ENCODE measurements at regions not wholly inside any gene's neighbourhood (a gene's known extent, or its start where the extent isn't known, plus 50 kb on each side); places are given as distances from the start of the nearest gene placed in this dataset.

- ChIA-PET CTCF (ENCODE audit: partially characterized antibody) (no interaction called here), POLR2A (ENCODE audit: partially characterized antibody) (no interaction called here)
- no peaks in the 10 kb centered on the region for H3K9me3 ChIP-seq (ENCODE audit: control insufficient read depth in 1 of 2, low read length in 2 of 2)
- no peak overlapping the region for H3K4me3 ChIP-seq (ENCODE audit: low read length in 2 of 2)
- DNase-seq = no peak
- Mint-ChIP-seq H3K4me1 (no peaks in the 10 kb centered on the region), H3K4me3 (no peak overlapping the region), H3K36me3 (no peaks in the 10 kb centered on the region), H3K27ac (no peak overlapping the region), H3K9me3 (peaks cover 0 to 4% (median under 1%) of the 10 kb centered on the region in 8 donors), H3K27me3 (no peaks in the 10 kb centered on the region)
- no peak overlapping the region for H3K27ac ChIP-seq (ENCODE audit: low read depth, low read length)
- H3K4me1 ChIP-seq (ENCODE audit: insufficient read depth, low read length) = no peaks in the 10 kb centered on the region
- H3K36me3 ChIP-seq (ENCODE audit: insufficient read depth, low read length) = no peaks in the 10 kb centered on the region
- no peaks in the 10 kb centered on the region for H3K27me3 ChIP-seq (ENCODE audit: insufficient read depth, low read length)
- intact Hi-C loops (cut with micrococcal nuclease) = no loop called here
Measured at GRCh38 chr16:76195056-76195455, 82.1 kb upstream of the CNTNAP4 start.

- ChIA-PET CTCF (ENCODE audit: partially characterized antibody) (no interaction called here), POLR2A (ENCODE audit: partially characterized antibody) (no interaction called here)
- Histone ChIP-seq H3K27ac (ENCODE audit: low read depth, low read length) (no peak overlapping the region), H3K4me1 (ENCODE audit: insufficient read depth, low read length) (no peaks in the 10 kb centered on the region), H3K9me3 (ENCODE audit: control insufficient read depth in 1 of 2, low read length in 2 of 2) (no peaks in the 10 kb centered on the region), H3K4me3 (ENCODE audit: low read length in 2 of 2) (no peak overlapping the region), H3K36me3 (ENCODE audit: insufficient read depth, low read length) (no peaks in the 10 kb centered on the region), H3K27me3 (ENCODE audit: insufficient read depth, low read length) (no peaks in the 10 kb centered on the region)
- intact Hi-C loops (cut with micrococcal nuclease) = no loop called here
- Mint-ChIP-seq H3K36me3 (no peaks in the 10 kb centered on the region), H3K27me3 (no peaks in the 10 kb centered on the region), H3K4me1 (no peaks in the 10 kb centered on the region), H3K9me3 (peaks cover 0 to 4% (median under 1%) of the 10 kb centered on the region in 8 donors), H3K27ac (no peak overlapping the region), H3K4me3 (no peak overlapping the region)
- no peak for DNase-seq
Measured at GRCh38 chr16:76195648-76196047, 81.6 kb upstream of the CNTNAP4 start.

- H3K36me3 ChIP-seq (ENCODE audit: insufficient read depth, low read length) = no peaks in the 10 kb centered on the region
- DNase-seq = no peak
- H3K27me3 ChIP-seq (ENCODE audit: insufficient read depth, low read length) = no peaks in the 10 kb centered on the region
- CTCF ChIA-PET (ENCODE audit: partially characterized antibody) = no interaction called here
- H3K27me3 Mint-ChIP-seq = no peaks in the 10 kb centered on the region
- no peaks in the 10 kb centered on the region for H3K9me3 ChIP-seq (ENCODE audit: control insufficient read depth in 1 of 2, low read length in 2 of 2)
- H3K27ac Mint-ChIP-seq = no peak overlapping the region
- no peak overlapping the region for H3K27ac ChIP-seq (ENCODE audit: low read depth, low read length)
- no peaks in the 10 kb centered on the region for H3K36me3 Mint-ChIP-seq
- no peaks in the 10 kb centered on the region for H3K4me1 Mint-ChIP-seq
- H3K4me3 ChIP-seq (ENCODE audit: low read length in 2 of 2) = no peak overlapping the region
- H3K4me1 ChIP-seq (ENCODE audit: insufficient read depth, low read length) = no peaks in the 10 kb centered on the region
- intact Hi-C loops (cut with micrococcal nuclease) = no loop called here
- H3K9me3 Mint-ChIP-seq = peaks cover 0 to 6% (median 1%) of the 10 kb centered on the region in 8 donors
- no peak overlapping the region for H3K4me3 Mint-ChIP-seq
- POLR2A ChIA-PET (ENCODE audit: partially characterized antibody) = no interaction called here
Measured at GRCh38 chr16:76197900-76198299, 79.3 kb upstream of the CNTNAP4 start.

GRCh38 chr16:76199681-76200220 lies 77.5 kb upstream of the CNTNAP4 start:
- intact Hi-C loops (cut with micrococcal nuclease) = no loop called here
- Mint-ChIP-seq H3K4me3 (no peak overlapping the region), H3K9me3 (peaks cover under 1 to 11% (median 5%) of the 10 kb centered on the region in 8 donors), H3K27ac (no peak overlapping the region), H3K27me3 (no peaks in the 10 kb centered on the region), H3K36me3 (no peaks in the 10 kb centered on the region), H3K4me1 (no peaks in the 10 kb centered on the region)
- Histone ChIP-seq H3K27ac (ENCODE audit: low read depth, low read length) (no peak overlapping the region), H3K36me3 (ENCODE audit: insufficient read depth, low read length) (no peaks in the 10 kb centered on the region), H3K4me1 (ENCODE audit: insufficient read depth, low read length) (no peaks in the 10 kb centered on the region), H3K4me3 (ENCODE audit: low read length in 2 of 2) (no peak overlapping the region), H3K9me3 (ENCODE audit: control insufficient read depth in 1 of 2, low read length in 2 of 2) (no peaks in the 10 kb centered on the region), H3K27me3 (ENCODE audit: insufficient read depth, low read length) (no peaks in the 10 kb centered on the region)
- no peak for DNase-seq
- CTCF ChIA-PET (ENCODE audit: partially characterized antibody) = interaction anchor here (0.7 kb wide), 1 partner anchor 293 kb away, joined by 3 read pairs; no protein-coding TSS in a partner anchor
- POLR2A ChIA-PET (ENCODE audit: partially characterized antibody) = no interaction called here

- Mint-ChIP-seq H3K4me1 (no peaks in the 10 kb centered on the region), H3K9me3 (peaks cover 0 to 21% (median 6%) of the 10 kb centered on the region in 8 donors), H3K4me3 (no peak overlapping the region), H3K36me3 (no peaks in the 10 kb centered on the region), H3K27ac (no peak overlapping the region), H3K27me3 (no peaks in the 10 kb centered on the region)
- CTCF ChIA-PET (ENCODE audit: partially characterized antibody) = no interaction called here
- Histone ChIP-seq H3K4me1 (ENCODE audit: insufficient read depth, low read length) (no peaks in the 10 kb centered on the region), H3K27me3 (ENCODE audit: insufficient read depth, low read length) (no peaks in the 10 kb centered on the region), H3K36me3 (ENCODE audit: insufficient read depth, low read length) (no peaks in the 10 kb centered on the region), H3K9me3 (ENCODE audit: control insufficient read depth in 1 of 2, low read length in 2 of 2) (no peaks in the 10 kb centered on the region), H3K4me3 (ENCODE audit: low read length in 2 of 2) (no peak overlapping the region), H3K27ac (ENCODE audit: low read depth, low read length) (no peak overlapping the region)
- POLR2A ChIA-PET (ENCODE audit: partially characterized antibody) = no interaction called here
- no peak for DNase-seq
- intact Hi-C loops (cut with micrococcal nuclease) = no loop called here
Measured at GRCh38 chr16:76201385-76201784, 75.8 kb upstream of the CNTNAP4 start.

GRCh38 chr16:76204249-76204648 lies 73.0 kb upstream of the CNTNAP4 start:
- Mint-ChIP-seq H3K36me3 (no peaks in the 10 kb centered on the region), H3K27me3 (no peaks in the 10 kb centered on the region), H3K4me1 (no peaks in the 10 kb centered on the region), H3K9me3 (peaks cover 0 to 26% (median 8%) of the 10 kb centered on the region in 8 donors), H3K27ac (no peak overlapping the region), H3K4me3 (no peak overlapping the region)
- H3K36me3 ChIP-seq (ENCODE audit: insufficient read depth, low read length) = no peaks in the 10 kb centered on the region
- ChIA-PET CTCF (ENCODE audit: partially characterized antibody) (no interaction called here), POLR2A (ENCODE audit: partially characterized antibody) (no interaction called here)
- intact Hi-C loops (cut with micrococcal nuclease) = no loop called here
- no peaks in the 10 kb centered on the region for H3K4me1 ChIP-seq (ENCODE audit: insufficient read depth, low read length)
- no peaks in the 10 kb centered on the region for H3K27me3 ChIP-seq (ENCODE audit: insufficient read depth, low read length)
- no peaks in the 10 kb centered on the region for H3K9me3 ChIP-seq (ENCODE audit: control insufficient read depth in 1 of 2, low read length in 2 of 2)
- no peak overlapping the region for H3K27ac ChIP-seq (ENCODE audit: low read depth, low read length)
- H3K4me3 ChIP-seq (ENCODE audit: low read length in 2 of 2) = no peak overlapping the region
- no peak for DNase-seq

- ChIA-PET POLR2A (ENCODE audit: partially characterized antibody) (no interaction called here), CTCF (ENCODE audit: partially characterized antibody) (no interaction called here)
- no peak overlapping the region for H3K27ac Mint-ChIP-seq
- H3K27me3 ChIP-seq (ENCODE audit: insufficient read depth, low read length) = no peaks in the 10 kb centered on the region
- no peaks in the 10 kb centered on the region for H3K4me1 Mint-ChIP-seq
- H3K9me3 ChIP-seq (ENCODE audit: control insufficient read depth in 1 of 2, low read length in 2 of 2) = no peaks in the 10 kb centered on the region
- H3K36me3 Mint-ChIP-seq = no peaks in the 10 kb centered on the region
- no peaks in the 10 kb centered on the region for H3K4me1 ChIP-seq (ENCODE audit: insufficient read depth, low read length)
- H3K4me3 ChIP-seq (ENCODE audit: low read length in 2 of 2) = no peak overlapping the region
- intact Hi-C loops (cut with micrococcal nuclease) = no loop called here
- no peaks in the 10 kb centered on the region for H3K27me3 Mint-ChIP-seq
- DNase-seq = no peak
- no peaks in the 10 kb centered on the region for H3K36me3 ChIP-seq (ENCODE audit: insufficient read depth, low read length)
- H3K27ac ChIP-seq (ENCODE audit: low read depth, low read length) = no peak overlapping the region
- H3K4me3 Mint-ChIP-seq = no peak overlapping the region
- H3K9me3 Mint-ChIP-seq = peaks cover 5 to 27% (median 10%) of the 10 kb centered on the region in 8 donors
Measured at GRCh38 chr16:76207270-76207669, 69.9 kb upstream of the CNTNAP4 start.

GRCh38 chr16:76210157-76210556 lies 67.0 kb upstream of the CNTNAP4 start:
- H3K9me3 ChIP-seq (ENCODE audit: control insufficient read depth in 1 of 2, low read length in 2 of 2) = no peaks in the 10 kb centered on the region
- no peaks in the 10 kb centered on the region for H3K4me1 ChIP-seq (ENCODE audit: insufficient read depth, low read length)
- no peak overlapping the region for H3K4me3 Mint-ChIP-seq
- H3K27ac Mint-ChIP-seq = no peak overlapping the region
- ChIA-PET POLR2A (ENCODE audit: partially characterized antibody) (interaction anchor here (0.6 kb wide), 1 partner anchor 12 kb away, joined by 3 read pairs; no protein-coding TSS in a partner anchor), CTCF (ENCODE audit: partially characterized antibody) (no interaction called here)
- H3K27me3 Mint-ChIP-seq = no peaks in the 10 kb centered on the region
- no peaks in the 10 kb centered on the region for H3K36me3 Mint-ChIP-seq
- H3K4me1 Mint-ChIP-seq = no peaks in the 10 kb centered on the region
- no peak overlapping the region for H3K27ac ChIP-seq (ENCODE audit: low read depth, low read length)
- DNase-seq = no peak
- H3K4me3 ChIP-seq (ENCODE audit: low read length in 2 of 2) = no peak overlapping the region
- H3K36me3 ChIP-seq (ENCODE audit: insufficient read depth, low read length) = no peaks in the 10 kb centered on the region
- H3K27me3 ChIP-seq (ENCODE audit: insufficient read depth, low read length) = no peaks in the 10 kb centered on the region
- peaks cover 5 to 22% (median 6%) of the 10 kb centered on the region in 8 donors for H3K9me3 Mint-ChIP-seq
- intact Hi-C loops (cut with micrococcal nuclease) = no loop called here
